Erythroblast (primary cell): ENCODE measurements at regions not wholly inside any gene's neighbourhood (a gene's known extent, or its start where the extent isn't known, plus 50 kb on each side); places are given as distances from the start of the nearest gene placed in this dataset.

ENCODE experiments used
- GATA1 ChIP-seq: IDR thresholded peaks from 2 replicates; pipeline ENCODE4 v1.6.1; 2011; ENCODE audit warnings: low read depth, mild to moderate bottlenecking, control low read depth, low read length, moderate library complexity
- POLR2A ChIP-seq: IDR thresholded peaks from 2 replicates; pipeline ENCODE4 v1.6.1; 2011; ENCODE audit warnings: mild to moderate bottlenecking, low read length

- TF ChIP-seq POLR2A (no peak), GATA1 (no peak)
These were observed 579.6 kb upstream of the NR5A2 start for GRCh38 chr1:199447906-199448305.
